ENCODE measurements at regions not wholly inside any gene's neighbourhood (a gene's known extent, or its start where the extent isn't known, plus 50 kb on each side); places are given as distances from the start of the nearest gene placed in this dataset.

GRCh38 chr4:159425737-159426305 lies 322.9 kb downstream of the RAPGEF2 start:
- no peak for TF ChIP-seq CTCF (IDR thresholded peaks at IDR 0.05)
- TF ChIP-seq POLR2A (IDR thresholded peaks at IDR 0.05), result no peak
- TF ChIP-seq EP300 (IDR thresholded peaks at IDR 0.05), result no peak

All from ovary (tissue), 3 donors.